HG03432 (cell line): ENCODE measurements at regions not wholly inside any gene's neighbourhood (a gene's known extent, or its start where the extent isn't known, plus 50 kb on each side); places are given as distances from the start of the nearest gene placed in this dataset.

Source experiments
- ATAC-seq: cut with Tn5 transposase; IDR thresholded peaks from one replicate; pipeline ENCODE4 v1.9.1; 2021; ENCODE audit warnings: mild to moderate bottlenecking, moderate library complexity; ENCODE audit not compliant: unreplicated experiment

DNA sequence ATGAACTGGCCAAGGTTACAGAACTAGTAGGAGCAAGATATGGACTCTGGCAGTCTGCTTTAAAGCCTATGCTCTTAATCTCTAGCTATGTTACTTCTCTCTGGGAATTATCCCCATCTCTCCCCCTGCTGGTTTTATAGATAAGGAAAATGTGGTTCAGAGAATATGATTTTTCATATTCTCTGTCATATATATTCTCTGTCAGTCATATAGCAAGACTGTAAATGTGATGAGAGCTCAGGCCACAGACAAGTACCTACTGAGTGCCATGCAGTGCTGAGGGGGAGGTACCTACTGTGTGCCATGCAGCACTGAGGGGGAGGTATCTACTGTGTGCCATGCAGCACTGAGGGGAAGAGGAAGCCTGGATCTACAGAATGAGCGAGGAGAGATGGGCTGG is 220.3 kb upstream of the FGGY start:
- no peak for ATAC-seq

DNA sequence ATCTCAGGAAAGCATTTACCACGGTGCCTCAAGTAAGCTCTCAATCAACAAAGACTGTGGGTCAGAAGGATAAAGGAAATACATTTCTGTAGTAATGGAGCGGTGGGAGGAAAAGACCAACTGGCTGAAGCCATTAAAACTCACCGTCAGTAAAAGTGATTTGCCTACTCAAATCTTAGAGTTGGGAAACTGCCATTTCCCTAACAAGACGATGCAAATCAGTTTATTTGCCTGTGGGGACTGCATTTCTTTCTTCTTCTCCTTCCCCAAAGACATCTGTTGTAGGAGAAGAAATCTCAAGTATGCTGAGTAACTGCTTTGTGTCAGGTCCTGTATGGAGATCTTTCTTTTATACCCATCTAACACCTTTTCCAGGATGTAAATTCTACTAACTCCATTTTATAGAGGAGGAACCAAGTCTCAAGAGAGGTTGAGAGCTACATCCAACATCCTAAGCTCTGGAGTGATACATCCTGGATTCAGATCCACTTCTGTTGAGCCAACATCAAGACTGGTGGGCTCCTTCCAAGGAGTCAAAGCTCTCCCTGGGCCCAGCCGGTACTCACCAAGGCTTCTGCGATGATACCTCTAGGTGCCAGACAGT is 219.3 kb upstream of the FGGY start:
- no peak for ATAC-seq

DNA sequence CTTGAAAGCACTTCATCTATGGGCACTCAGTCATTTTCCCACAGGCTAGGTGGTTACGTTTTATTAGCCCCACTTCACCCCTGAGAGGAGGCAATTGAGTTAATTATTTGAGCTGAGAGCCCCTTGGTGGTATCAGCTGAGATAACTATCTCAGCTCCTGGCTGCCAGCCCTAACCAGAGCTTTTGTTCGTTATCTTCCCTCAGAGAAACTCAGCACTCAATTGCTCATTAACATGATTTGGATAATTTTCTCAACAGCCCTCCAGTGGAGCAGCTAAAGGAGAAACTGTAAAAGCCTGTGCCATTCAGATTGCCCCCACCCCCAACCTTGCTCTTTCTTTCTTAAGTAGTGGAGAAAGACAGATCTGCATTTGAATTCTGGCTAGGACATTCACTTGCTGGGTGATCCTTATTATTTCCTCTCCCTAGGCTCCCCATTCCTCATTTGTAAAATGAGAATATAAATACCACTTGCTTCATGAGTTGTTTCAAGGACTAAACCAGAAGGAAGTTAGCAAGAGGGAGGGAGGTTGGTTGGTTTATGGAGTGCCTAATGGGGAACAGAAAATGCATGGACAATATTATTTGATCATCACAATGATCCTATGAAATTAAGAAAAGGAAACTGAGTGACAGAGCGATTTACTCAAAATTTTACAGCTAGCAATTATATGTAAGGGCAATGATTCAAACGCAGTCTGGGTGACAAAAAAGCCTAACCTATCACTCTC is 218.7 kb upstream of the FGGY start:
- ATAC-seq: no peak

DNA sequence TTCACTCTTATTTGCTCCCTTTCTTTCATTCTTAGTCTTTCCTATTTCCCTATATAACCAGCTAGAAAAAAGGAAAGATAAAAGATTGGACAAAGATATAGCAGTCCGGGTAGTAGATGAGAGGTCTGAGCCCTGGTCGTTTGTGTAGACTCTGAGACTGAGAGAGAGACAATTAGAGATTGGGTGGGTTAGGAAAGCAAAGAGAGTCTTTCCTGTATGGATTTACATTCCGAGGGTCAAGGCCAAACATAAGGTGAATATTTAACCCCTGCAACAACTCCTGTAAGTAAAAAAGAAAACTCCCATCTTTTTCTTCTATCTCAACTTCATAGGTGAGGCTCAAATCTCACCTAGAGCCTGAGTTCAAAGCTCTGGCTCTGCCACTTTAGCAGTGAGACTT is 218.0 kb upstream of the FGGY start:
- no peak for ATAC-seq

DNA sequence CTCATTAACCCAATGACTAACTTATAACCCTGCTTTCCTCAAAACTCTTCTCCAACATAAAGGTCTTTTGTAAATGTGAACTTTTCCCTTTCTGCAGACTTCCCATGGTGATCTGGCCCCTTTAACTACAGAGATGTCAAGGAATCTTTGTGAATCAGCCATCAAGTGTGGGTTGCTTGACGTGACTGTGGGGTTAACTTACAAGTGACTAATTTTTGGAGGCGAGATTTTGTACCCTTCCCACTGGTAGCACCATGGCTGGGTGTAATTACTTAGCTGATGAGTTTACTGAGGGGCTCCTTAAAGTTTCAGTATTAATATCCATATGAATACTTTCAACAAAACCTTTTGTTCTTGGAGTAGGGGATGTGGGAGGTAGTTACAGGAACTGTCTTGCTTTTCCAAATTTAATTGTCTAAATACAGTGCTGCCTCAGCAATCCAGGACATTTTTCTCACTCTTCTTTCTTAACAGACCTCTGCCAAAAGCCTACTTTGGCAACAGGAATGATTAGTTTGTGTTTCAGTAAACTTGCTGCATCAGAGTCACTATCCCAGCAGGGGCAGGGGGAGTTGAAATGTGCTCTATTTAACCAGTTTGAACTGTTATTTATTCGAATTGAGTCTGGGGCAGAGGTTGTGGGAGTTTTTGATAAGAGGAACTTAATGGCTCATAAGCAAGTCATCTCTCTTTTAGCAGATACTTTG is 217.3 kb upstream of the FGGY start:
- ATAC-seq: no peak

DNA sequence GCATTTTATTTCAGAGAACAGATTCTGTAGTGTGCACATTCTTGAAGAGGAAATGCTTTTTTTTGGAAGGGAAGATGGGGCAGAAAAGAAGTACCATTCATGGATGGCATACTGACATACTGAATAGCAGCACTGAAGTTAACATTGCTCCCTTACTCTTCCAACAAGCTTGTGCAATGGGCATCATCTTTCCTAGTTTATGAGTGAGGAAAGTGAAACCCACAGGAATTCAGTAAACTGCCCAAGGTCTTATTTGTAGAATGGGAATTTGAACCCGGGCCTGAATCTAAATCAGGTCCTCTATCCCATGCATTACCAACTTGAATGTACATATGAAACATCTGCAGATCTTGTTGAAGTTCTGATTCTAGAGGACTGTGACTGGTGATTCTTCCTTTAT is 215.7 kb upstream of the FGGY start:
- ATAC-seq: no peak

DNA sequence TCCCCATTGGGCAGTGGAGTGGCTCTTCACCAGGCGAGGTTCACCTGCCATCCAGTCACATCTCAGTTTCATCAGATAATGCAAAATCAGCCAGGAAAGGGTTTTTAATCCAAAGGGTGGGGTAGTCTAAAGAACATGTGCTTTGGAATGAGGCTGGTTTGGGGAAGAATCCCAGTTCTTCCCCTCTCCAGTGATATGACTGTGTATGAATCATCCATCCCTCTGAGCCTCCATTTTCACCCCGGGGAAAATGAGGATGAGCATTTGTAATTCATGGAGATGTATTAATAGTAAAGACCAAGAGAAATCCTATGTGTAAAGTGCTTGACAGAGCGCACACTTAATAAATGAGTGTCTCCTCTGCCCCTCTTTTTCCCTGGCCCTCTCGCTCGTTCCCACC is 215.1 kb upstream of the FGGY start:
- no peak for ATAC-seq

DNA sequence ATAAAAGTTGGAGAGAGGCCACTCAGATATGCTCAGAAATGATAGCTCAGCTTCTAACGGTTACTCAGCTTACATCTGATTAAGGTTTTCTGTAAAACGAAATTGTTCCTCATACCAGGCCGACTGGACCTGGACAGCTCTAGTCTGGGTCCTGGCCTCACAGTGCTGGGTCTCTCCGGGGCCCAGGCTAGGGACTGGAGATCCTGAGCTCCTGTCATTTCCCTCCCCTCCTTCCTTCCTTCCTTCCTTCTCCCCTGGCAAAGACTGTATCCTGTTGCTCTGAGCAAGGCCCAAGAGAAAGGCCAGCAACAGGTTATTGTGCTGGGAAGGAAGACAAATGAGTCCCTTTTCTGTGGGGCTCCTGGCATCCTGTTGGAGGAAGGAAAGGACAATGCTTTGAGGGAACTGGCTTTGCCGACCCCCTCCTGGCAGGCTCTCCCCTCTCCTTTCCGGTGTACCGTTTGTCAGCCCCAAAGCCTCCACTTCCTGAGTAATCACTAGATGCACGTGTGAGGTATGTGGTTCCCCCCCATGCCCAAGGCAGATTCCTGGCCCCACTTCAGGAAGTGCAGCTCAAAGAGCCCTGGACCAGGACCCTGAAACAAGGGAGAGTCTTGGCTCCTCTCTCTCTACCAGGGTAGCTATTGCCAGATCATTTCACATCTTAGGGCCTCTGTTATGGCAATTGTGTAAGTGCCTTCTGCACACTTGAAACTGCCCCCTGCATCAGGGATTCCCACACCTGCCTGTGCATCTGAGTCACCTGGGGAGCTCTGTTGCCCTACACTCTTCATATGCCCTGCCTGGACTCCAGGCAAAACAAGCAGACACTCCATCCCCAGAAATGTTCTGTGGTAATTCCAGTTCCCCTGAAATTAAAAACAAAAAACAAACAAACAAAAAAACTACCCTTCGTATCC is 212.7 kb upstream of the FGGY start:
- ATAC-seq: no peak

DNA sequence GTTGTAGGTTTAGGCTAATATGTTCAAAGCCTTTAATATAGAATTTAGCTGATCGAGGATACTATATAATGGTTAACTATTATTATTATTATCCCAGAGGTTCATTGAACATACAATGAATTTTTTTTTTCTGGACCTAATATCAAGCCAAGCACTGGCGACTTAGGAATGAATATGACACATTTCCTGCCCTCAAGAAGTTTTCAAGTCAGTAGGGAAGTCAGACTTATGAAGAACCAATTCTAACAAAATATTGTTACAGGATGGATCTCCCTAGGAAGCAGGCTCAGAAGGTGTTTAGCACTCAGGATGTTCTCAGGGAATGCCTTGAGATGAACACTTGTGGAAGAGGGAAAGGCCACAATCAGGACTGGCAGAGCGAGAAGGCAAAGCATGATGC is 211.8 kb upstream of the FGGY start:
- ATAC-seq: no peak

DNA sequence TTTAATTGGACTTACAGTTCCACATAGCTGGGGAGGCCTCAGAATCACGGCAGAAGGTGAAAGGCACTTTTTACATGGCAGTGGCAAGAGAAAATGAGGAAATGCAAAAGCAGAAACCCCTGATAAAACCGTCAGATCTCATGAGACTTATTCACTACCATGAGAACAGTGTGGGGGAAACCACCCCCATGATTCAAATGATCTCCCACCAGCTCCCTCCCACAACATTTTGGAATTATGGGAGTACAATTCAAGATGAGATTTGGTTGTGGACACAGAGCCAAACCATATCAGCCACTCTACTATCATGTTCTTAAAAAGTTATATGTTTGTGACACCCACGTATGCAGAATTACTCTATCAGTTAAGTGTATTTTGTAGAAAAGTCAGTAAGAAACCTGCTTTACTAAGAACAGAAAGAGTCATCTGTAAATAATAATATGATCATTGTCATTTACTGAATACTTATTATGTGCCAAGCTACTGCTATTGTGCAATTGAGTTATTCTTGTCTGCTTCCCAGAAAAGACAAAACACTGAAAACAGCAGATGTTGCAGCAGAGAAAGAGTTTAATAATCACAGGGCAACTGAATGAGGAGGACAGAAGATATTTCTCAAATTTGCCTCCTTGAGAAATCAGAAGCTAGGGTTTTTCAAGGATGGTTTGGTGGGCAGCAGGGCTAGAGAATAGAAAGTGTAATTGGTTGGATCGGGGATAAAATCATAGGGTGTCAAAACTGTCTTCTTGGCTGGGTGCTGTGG is 207.7 kb upstream of the FGGY start:
- ATAC-seq: no peak

DNA sequence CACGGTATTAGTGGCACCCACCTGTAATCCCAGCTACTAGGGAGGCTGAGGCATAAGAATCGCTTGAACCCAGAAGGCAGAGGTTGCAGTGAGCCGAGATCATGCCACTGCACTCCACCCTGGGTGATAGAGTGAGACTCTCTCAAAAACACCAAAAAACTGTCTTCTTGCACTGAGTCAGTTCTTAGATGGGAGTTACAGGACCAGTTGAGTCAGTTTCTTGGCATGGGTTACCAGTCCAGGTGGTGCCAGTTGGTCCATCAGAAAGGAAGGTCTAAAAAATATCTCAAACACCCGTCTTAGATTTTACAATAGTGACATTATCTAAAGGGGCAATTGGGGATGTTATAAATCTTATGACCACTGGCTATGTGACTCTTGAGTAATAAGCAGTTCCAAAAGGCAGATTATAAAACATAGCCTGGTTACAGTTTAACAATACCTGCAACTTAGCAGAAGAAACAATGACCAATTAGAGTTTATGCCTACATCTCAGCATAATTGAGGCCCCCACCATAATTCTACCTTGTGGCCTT is 206.9 kb upstream of the FGGY start:
- ATAC-seq: no peak

DNA sequence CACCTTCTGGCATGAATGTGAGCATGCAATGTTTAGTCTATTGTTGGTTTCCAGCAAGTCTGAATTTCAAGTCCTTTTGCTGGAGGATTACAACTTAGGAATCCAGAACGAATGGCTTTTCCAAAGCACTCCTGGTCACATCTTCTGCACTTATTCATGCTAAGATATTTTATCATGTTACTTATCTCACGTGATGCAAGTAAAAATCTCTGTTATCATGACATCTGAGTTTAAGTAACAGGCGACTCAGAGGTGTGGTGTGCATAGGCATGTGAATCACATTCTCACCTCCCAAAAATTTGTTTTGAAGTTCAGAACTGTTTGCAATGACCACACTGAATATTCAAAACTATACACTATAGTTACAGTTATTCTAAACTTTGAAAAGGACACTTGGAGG is 204.8 kb upstream of the FGGY start:
- no peak for ATAC-seq

DNA sequence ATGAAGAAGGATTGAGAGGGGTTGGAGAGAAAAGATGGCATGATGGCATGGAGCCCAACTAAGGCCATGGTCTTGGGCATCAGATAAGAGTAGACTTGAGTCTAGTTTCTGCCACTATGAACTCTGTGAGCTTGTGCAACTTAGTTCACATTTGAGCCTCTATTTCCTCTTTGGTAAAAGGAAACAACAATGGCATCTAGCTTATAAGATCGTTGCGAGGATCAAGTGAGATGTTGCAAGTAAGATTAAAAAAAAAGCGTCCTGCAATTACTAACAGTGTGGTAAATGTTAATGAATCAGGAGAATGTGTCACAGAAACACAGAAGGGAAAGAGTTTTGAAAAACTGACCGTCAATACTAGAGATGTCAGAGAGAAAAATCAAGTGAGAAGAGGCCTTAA is 202.9 kb upstream of the FGGY start:
- ATAC-seq: no peak

DNA sequence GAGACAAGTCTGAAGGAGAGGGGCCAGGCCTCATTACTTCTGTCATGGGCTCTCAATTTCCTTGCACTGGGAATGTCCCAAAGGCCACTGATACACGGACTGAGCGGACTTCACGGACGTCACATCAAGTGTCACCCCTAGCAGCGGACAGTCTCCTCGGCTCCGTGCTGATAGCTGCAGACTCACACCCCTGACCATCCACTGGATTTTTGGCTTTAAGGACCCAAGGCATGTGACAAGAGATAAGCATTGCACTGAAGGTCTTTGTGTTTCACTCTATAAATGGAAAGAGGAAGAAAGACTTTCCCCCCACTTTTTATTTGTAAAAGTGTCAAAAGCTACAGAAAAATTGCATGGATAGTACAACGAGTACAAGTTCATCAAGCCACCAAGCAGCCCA is 200.4 kb upstream of the FGGY start:
- ATAC-seq: no peak

DNA sequence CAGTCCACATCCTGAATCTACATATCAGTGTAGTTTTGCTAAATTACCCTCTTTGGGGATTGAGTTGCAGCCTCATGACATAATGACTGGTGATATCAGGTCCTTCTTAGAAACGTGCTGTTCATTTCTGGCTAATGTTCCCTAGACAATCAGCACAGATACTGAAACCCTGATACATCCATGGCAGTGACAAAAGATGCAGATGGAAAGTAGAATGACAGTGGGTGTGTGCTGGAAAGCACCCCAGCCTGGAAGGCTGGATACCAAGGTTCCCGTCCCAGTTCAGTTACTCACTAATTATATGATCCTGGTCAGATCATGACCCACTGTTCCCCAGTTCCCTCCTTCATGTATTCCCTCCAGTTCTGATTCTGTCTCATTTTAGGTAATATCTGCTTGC is 198.2 kb upstream of the FGGY start:
- no peak for ATAC-seq

DNA sequence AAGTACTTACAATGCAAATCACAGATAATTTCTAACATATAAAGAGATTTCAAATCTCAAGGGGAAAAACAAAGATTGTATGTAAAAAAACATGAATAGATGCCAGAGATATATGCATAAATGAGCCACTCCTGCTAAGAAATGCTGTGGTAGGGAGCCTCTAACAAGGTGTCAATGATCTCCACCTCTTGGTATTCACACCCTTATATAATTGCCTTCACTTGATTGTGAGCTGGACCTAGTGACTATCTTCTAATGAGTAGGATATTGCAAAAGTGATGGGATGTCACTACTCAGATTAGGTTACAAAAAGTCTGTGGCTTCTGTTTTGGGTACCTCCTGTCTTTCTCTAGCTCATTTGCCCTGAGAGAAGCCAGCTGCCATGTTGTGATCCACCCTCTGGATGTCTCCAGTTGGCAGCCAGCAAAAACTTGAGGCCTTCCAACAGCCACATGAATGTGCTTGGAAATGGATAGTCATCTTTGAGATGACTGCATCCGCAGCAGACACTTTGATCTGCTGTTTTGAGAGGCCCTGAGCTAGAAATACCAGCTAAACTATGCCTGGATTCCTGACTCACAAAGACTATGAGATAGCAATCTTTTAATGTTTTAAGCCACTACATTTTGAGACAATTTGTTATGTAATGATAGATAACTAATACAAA is 196.1 kb upstream of the FGGY start:
- ATAC-seq: no peak

DNA sequence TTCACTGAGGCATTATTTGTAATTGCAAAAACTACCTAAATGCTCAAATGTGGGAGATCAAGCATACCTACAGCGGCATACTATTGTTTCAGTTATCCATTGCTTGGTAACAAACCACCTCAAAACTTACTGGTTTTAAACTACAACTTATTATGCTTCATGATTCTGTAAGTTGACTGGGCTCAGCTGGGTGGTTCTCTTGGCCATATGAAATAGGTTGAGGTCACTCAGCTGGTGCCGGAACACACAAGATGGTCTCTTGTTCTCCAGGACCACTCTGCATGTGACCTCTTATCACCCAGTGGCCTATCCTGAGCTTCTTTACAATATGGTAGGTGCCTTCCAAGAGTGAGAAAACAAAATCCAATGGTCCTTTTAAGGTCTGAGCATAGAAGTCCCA is 195.4 kb upstream of the FGGY start:
- no peak for ATAC-seq

DNA sequence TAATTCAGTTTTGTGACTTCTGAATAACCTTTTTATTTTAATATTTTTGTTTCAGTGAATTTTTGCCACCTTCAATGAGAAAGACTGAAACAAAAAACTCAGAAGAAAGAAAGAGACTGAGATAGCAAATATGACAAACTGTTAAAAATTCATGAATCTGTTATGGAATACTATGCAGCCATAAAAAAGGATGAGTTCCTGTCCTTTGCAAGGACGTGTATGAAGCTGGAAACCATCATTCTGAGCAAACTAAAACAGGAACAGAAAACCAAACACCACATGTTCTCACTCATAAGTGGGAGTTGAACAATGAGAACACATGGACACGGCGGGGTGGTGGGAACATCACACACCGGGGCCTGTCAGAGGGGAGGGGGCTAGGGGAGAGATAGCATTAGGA is 193.4 kb upstream of the FGGY start:
- no peak for ATAC-seq

DNA sequence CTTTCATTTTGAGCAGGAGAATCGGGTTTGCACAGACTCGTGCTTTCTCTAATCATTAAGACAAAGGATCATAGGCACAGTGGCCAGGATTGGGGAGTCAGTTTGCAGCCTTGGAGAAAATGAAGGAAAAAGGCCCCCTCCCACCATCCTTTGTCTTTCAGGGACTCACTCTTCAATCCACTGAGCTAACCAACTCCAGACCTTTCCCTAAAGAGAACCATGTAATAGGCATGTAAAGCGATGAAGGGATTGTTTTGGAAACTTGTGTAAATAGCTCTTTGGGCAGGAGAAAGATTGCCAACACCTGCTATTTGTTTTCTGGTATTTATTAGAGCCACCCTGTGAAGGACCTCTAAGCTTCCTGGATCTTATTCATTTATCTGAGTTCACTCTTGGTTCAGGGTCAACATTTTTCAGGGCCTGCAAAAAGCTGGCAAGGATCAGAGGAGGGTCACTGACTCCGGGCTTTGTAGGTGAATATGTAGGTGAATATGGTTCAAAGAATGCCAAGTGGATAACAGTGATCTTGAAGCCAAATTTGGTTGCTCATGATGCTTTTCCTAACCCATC is 192.6 kb upstream of the FGGY start:
- no peak for ATAC-seq
